Nephron (organoid): ENCODE measurements at regions not wholly inside any gene's neighbourhood (a gene's known extent, or its start where the extent isn't known, plus 50 kb on each side); places are given as distances from the start of the nearest gene placed in this dataset.

ENCODE experiments used
- H3K27ac Mint-ChIP-seq, 3 experiments: 2 replicates each; pipeline ENCODE4 v1.8.0; 2020; ENCODE audit warnings: mixed read lengths in 3 of 3, mild to moderate bottlenecking in 2 of 3, moderate library complexity in 1 of 3
- H3K27me3 Mint-ChIP-seq: 2 replicates; pipeline ENCODE4 v1.8.0; 2021; ENCODE audit warnings: low read depth, mild to moderate bottlenecking, moderate library complexity, mixed read lengths
- H3K36me3 Mint-ChIP-seq: 2 replicates; pipeline ENCODE4 v1.8.0; 2020; ENCODE audit warnings: low read depth, mixed read lengths
- H3K4me1 Mint-ChIP-seq: 2 replicates; pipeline ENCODE4 v1.8.0; 2020; ENCODE audit warnings: mixed read lengths
- H3K4me3 Mint-ChIP-seq, 3 experiments: 2 replicates each; pipeline ENCODE4 v1.8.0; 2020; ENCODE audit warnings: mild to moderate bottlenecking in 3 of 3, mixed read lengths in 3 of 3, moderate library complexity in 2 of 3
- H3K9me3 Mint-ChIP-seq: 2 replicates; pipeline ENCODE4 v1.8.0; 2020; ENCODE audit warnings: mixed read lengths
- CTCF ChIP-seq, 3 experiments: fragments of 200-600 bp; sonication (generic); IDR thresholded peaks; one replicate each; pipeline ENCODE4 v1.5.0; 2021; ENCODE audit warnings: antibody characterized with exemption in 3 of 3; ENCODE audit not compliant: unreplicated experiment in 3 of 3

DNA sequence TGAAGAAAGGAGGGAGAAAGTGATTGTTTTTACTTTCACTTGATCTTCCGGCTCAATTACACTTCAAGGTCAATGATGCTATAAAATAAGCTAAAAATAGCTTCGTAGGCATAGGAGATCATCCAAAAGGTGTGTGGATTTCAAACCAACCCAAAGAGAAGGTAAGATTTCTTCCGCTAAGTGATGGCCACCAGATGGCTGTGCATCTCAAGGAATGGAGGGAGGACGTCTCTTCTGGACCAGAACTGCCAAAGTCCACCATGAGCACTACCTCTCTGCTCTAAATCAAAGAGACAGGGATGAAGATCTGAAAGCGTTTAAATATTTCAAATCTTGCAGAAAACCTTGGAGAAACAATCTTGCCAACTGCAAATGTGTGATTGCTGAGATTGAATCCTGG lies 199.1 kb upstream of the ZPLD1 start:
- TF ChIP-seq CTCF (IDR thresholded peaks at IDR 0.05; ENCODE audit: unreplicated experiment in 3 of 3) = peak in 2 of 3 experiments; percentile 36 to 45
- Mint-ChIP-seq H3K36me3 (no peaks in the 10 kb centered on the region), H3K27ac (no peak overlapping the region), H3K9me3 (no peaks in the 10 kb centered on the region), H3K4me1 (peaks cover 28% of the 10 kb centered on the region), H3K4me3 (no peak overlapping the region), H3K27me3 (peaks cover 3% of the 10 kb centered on the region)

- Mint-ChIP-seq H3K27ac (no peak overlapping the region), H3K36me3 (no peaks in the 10 kb centered on the region), H3K4me1 (peaks cover 29% of the 10 kb centered on the region), H3K4me3 (no peak overlapping the region), H3K9me3 (no peaks in the 10 kb centered on the region), H3K27me3 (peaks cover 3% of the 10 kb centered on the region)
- no peak for TF ChIP-seq CTCF (IDR thresholded peaks at IDR 0.05; ENCODE audit: unreplicated experiment in 3 of 3)
These were observed 197.6 kb upstream of the ZPLD1 start for GRCh38 chr3:102237181-102237580.

DNA sequence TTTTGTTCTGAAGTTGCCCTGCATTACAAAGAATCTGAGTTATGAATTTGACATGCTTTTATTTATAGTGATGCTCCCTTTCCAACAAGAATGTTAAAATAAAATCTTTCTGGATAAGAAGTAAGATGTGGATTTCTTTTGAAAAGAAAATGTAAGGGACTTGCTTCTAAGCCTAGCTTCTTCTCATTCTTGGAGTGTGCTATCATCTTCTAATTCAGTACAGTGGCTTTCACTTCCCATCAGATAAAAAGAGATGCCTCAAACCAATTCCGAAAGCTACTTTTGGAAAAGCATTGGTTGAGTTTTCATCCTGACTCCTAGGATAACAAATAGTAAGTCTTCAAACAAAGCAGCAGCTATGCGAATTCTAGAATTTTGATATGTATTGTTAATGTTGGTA lies 197.0 kb upstream of the ZPLD1 start:
- Mint-ChIP-seq H3K27ac (no peak overlapping the region), H3K27me3 (peaks cover 3% of the 10 kb centered on the region), H3K36me3 (no peaks in the 10 kb centered on the region), H3K4me1 (peaks cover 29% of the 10 kb centered on the region), H3K9me3 (no peaks in the 10 kb centered on the region), H3K4me3 (no peak overlapping the region)
- TF ChIP-seq CTCF (IDR thresholded peaks at IDR 0.05; ENCODE audit: unreplicated experiment in 3 of 3) = no peak

GRCh38 chr3:102238362-102238761 lies 196.5 kb upstream of the ZPLD1 start:
- H3K36me3 Mint-ChIP-seq = no peaks in the 10 kb centered on the region
- TF ChIP-seq CTCF (IDR thresholded peaks at IDR 0.05; ENCODE audit: unreplicated experiment in 3 of 3) = no peak
- no peak overlapping the region for H3K4me3 Mint-ChIP-seq
- H3K27me3 Mint-ChIP-seq = peaks cover 3% of the 10 kb centered on the region
- H3K9me3 Mint-ChIP-seq = no peaks in the 10 kb centered on the region
- no peak overlapping the region for H3K27ac Mint-ChIP-seq
- peaks cover 29% of the 10 kb centered on the region for H3K4me1 Mint-ChIP-seq

DNA sequence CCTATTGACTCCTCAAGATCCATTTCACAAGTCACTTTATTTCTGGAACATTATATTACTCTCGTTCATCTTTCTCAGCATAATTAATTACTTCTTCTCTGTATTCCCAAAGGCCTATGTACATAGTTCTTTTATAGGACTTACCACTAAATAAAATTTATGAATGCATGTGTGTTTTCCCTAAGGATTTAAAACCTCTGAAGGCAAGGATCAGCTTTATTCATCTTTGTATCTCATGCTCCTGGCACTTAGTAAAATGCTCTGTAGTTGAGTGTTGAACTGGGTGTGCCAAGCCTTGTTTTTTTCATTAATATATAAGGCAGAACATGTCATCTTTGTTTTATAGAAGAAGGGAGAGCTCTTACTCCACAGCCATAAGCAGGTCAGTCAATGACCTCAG lies 194.1 kb upstream of the ZPLD1 start:
- Mint-ChIP-seq H3K4me3 (no peak overlapping the region), H3K4me1 (peaks cover 13% of the 10 kb centered on the region), H3K9me3 (no peaks in the 10 kb centered on the region), H3K27ac (peak overlapping the region in 1 of 3 experiments; percentile 21), H3K36me3 (no peaks in the 10 kb centered on the region), H3K27me3 (peaks cover 3% of the 10 kb centered on the region)
- no peak for TF ChIP-seq CTCF (IDR thresholded peaks at IDR 0.05; ENCODE audit: unreplicated experiment in 3 of 3)

- H3K4me1 Mint-ChIP-seq = no peaks in the 10 kb centered on the region
- H3K27ac Mint-ChIP-seq = no peak overlapping the region
- no peaks in the 10 kb centered on the region for H3K36me3 Mint-ChIP-seq
- no peak for TF ChIP-seq CTCF (IDR thresholded peaks at IDR 0.05; ENCODE audit: unreplicated experiment in 3 of 3)
- no peaks in the 10 kb centered on the region for H3K9me3 Mint-ChIP-seq
- H3K4me3 Mint-ChIP-seq = no peak overlapping the region
- no peaks in the 10 kb centered on the region for H3K27me3 Mint-ChIP-seq
These were observed 185.7 kb upstream of the ZPLD1 start for GRCh38 chr3:102248981-102249705.
